Uterus (tissue), 3 donors: ENCODE measurements at regions not wholly inside any gene's neighbourhood (a gene's known extent, or its start where the extent isn't known, plus 50 kb on each side); places are given as distances from the start of the nearest gene placed in this dataset.

ENCODE experiments used
- DNase-seq, 2 donors: peaks; one replicate each; pipeline ENCODE4 v3.0.0-alpha.2; 2019 to 2020
- H3K27ac ChIP-seq, 2 donors: fragments of 200-600 bp; sonication (generic); 1 replicate in 1 of 2; 2 replicates in 1 of 2; pipeline ENCODE4 v1.5.1; 2016 to 2018
- H3K27me3 ChIP-seq, 2 donors: fragments of 200-600 bp; sonication (generic); one replicate each; pipeline ENCODE4 v1.5.1; 2018 to 2019; ENCODE audit warnings: control low read depth in 1 of 2
- H3K36me3 ChIP-seq, 2 donors: fragments of 200-600 bp; sonication (generic); one replicate each; pipeline ENCODE4 v1.5.1; 2019; ENCODE audit warnings: control low read depth in 1 of 2
- H3K4me1 ChIP-seq, 2 donors: fragments of 200-600 bp; sonication (generic); one replicate each; pipeline ENCODE4 v1.5.1; 2018 to 2019; ENCODE audit warnings: control low read depth in 1 of 2
- H3K4me3 ChIP-seq, 2 donors: fragments of 200-600 bp; sonication (generic); 1 replicate in 1 of 2; 2 replicates in 1 of 2; pipeline ENCODE4 v1.5.1; 2018 to 2019; ENCODE audit warnings: mild to moderate bottlenecking in 1 of 2
- H3K9me3 ChIP-seq, 2 donors: fragments of 200-600 bp; sonication (generic); one replicate each; pipeline ENCODE4 v1.5.1; 2019; ENCODE audit warnings: control low read depth in 1 of 2
- POLR2A ChIP-seq, 2 donors: fragments of 450-650 bp; IDR thresholded peaks; one replicate each; pipeline ENCODE4 v1.6.1; 2016; ENCODE audit warnings: antibody characterized with exemption in 2 of 2, mild to moderate bottlenecking in 1 of 2, moderate library complexity in 1 of 2
- intact Hi-C: fragments of 100-400 bp; cut with DNase I; formaldehyde crosslinking; loops from one replicate; pipeline ENCODE4 v1.15.1; 2023; ENCODE audit warnings: low total_unique reads
- TF ChIP-seq, protein P1 (sequence below), 4 experiments: fragments of 200-600 bp in 2 of 4; fragments of 450-650 bp in 2 of 4; sonication (generic) in 2 of 4; IDR thresholded peaks; one replicate each; pipeline ENCODE4 v1.5.1; 2016 to 2019; ENCODE audit warnings: antibody characterized with exemption in 4 of 4, mild to moderate bottlenecking in 2 of 4, moderate library complexity in 1 of 4
- donor health status: DM: yes; HTN: yes; CAD: no.

DNA sequence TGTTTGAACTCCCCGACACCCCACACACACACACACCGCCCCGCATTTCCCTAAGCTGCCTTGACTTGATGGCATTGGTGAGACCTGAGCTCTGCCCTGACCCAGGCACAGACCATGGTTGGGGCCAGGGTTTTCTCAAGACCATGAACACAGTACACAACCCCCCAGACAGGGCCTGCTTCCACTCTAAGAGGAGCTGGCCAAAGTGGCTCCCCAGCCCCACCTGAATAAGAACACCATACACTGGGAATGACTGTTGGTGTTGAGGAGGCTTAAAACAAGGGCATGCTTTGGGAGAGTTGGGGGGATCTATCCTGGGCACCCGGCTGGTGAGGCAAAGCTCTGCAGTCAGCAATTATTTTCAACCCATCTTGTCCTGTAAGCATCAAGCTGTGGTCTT, 77.6 kb upstream of the SYT6 start:
- Histone ChIP-seq H3K36me3 (no peaks in the 10 kb centered on the region), H3K4me3 (no peak overlapping the region), H3K27ac (no peak overlapping the region), H3K4me1 (no peaks in the 10 kb centered on the region), H3K9me3 (no peaks in the 10 kb centered on the region), H3K27me3 (no peaks in the 10 kb centered on the region)
- intact Hi-C loops: no loop called here
- no peak for DNase-seq
- TF ChIP-seq POLR2A (IDR thresholded peaks at IDR 0.05): no peak
- TF ChIP-seq, protein P1, sequence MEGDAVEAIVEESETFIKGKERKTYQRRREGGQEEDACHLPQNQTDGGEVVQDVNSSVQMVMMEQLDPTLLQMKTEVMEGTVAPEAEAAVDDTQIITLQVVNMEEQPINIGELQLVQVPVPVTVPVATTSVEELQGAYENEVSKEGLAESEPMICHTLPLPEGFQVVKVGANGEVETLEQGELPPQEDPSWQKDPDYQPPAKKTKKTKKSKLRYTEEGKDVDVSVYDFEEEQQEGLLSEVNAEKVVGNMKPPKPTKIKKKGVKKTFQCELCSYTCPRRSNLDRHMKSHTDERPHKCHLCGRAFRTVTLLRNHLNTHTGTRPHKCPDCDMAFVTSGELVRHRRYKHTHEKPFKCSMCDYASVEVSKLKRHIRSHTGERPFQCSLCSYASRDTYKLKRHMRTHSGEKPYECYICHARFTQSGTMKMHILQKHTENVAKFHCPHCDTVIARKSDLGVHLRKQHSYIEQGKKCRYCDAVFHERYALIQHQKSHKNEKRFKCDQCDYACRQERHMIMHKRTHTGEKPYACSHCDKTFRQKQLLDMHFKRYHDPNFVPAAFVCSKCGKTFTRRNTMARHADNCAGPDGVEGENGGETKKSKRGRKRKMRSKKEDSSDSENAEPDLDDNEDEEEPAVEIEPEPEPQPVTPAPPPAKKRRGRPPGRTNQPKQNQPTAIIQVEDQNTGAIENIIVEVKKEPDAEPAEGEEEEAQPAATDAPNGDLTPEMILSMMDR (IDR thresholded peaks at IDR 0.05): no peak

DNA sequence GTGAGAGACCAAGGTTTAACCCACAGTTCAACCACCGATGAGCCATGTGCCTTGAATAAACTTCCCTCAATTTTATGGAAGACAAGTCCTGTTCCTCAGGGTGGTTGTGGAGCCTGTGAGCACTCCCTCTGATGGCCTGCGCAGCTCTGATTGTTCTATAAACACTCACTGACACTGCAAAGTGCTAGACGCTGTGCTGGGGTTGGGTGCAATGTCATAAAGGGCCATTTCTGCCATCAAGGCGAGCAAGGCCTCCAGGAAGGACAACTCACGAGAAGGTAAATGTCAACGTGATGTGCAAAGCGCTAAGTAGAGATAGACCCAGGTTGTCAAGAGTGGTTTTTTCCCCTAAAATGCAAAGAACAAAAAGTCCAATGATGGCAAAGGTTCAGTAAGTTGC, 75.7 kb upstream of the SYT6 start:
- H3K4me3 ChIP-seq: no peak overlapping the region
- H3K9me3 ChIP-seq: no peaks in the 10 kb centered on the region
- H3K27me3 ChIP-seq: no peaks in the 10 kb centered on the region
- H3K4me1 ChIP-seq: no peaks in the 10 kb centered on the region
- H3K36me3 ChIP-seq: no peaks in the 10 kb centered on the region
- DNase-seq: no peak
- no peak overlapping the region for H3K27ac ChIP-seq
- no peak for TF ChIP-seq POLR2A (IDR thresholded peaks at IDR 0.05)
- TF ChIP-seq, protein P1 (IDR thresholded peaks at IDR 0.05): no peak
- intact Hi-C loops: no loop called here

DNA sequence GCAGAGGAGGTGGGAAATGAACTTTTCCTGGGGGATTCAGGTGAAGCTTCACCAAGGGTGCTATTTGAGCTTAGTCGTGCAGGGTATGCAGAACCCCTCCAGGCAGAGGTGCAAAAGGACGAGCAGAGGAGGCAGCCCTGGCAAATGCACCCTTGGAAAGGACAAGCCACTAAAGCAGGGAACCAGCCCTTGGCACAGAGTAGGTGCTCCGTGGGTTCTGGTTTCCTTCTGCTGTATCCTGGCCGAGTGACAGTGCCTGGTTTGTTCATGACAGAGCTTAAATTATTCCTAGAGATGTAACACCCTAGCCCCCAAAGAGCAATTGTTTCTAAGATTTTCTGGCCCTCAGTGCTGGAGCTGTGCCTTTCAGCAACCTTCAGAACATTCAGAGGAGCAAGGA, 73.4 kb upstream of the SYT6 start:
- no peak overlapping the region for H3K27ac ChIP-seq
- intact Hi-C loops: no loop called here
- TF ChIP-seq POLR2A (IDR thresholded peaks at IDR 0.05): no peak
- TF ChIP-seq, protein P1 (IDR thresholded peaks at IDR 0.05): no peak
- no peak for DNase-seq
- no peaks in the 10 kb centered on the region for H3K27me3 ChIP-seq
- H3K36me3 ChIP-seq: no peaks in the 10 kb centered on the region
- H3K4me1 ChIP-seq: no peaks in the 10 kb centered on the region
- H3K4me3 ChIP-seq: no peak overlapping the region
- no peaks in the 10 kb centered on the region for H3K9me3 ChIP-seq

DNA sequence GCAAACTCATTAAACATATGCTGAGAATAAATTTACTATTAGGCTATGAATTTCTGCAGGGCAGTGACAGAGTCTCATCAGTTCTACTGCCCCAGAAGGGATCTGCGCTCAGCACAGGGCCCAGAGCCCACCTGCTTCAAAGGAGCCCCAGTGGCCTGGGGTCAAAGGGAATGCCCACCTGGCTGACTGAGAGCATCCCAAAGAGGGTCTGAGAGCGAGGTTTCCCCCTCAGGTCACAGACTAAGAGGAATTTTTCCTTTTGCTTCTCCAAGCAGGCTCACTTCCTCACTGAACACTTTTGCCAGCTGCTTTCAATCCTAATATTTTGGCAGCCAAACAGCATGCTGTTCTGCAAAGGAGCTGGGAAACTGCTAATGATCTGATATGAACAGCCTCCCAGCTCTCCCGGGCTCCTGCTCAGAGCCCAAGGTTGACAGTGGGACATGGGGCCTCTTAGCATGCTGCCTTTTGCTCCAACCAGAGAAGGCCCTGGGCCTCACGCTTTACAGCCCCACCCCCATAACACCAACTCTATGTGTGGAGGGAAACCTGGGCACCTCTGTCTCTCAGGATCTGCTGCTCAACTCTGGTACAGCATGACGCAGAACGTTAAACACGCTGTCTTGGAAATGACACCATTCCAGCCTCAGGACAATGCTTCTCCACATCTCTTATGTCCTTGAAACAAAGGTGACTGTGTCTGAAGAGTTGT, 70.7 kb upstream of the SYT6 start:
- intact Hi-C loops: no loop called here
- H3K4me3 ChIP-seq: no peak overlapping the region
- no peaks in the 10 kb centered on the region for H3K36me3 ChIP-seq
- no peaks in the 10 kb centered on the region for H3K4me1 ChIP-seq
- H3K27me3 ChIP-seq: no peaks in the 10 kb centered on the region
- TF ChIP-seq, protein P1 (IDR thresholded peaks at IDR 0.05): no peak
- no peak for TF ChIP-seq POLR2A (IDR thresholded peaks at IDR 0.05)
- no peaks in the 10 kb centered on the region for H3K9me3 ChIP-seq
- peak in 1 of 2 donors; percentile 33 for DNase-seq
- no peak overlapping the region for H3K27ac ChIP-seq

DNA sequence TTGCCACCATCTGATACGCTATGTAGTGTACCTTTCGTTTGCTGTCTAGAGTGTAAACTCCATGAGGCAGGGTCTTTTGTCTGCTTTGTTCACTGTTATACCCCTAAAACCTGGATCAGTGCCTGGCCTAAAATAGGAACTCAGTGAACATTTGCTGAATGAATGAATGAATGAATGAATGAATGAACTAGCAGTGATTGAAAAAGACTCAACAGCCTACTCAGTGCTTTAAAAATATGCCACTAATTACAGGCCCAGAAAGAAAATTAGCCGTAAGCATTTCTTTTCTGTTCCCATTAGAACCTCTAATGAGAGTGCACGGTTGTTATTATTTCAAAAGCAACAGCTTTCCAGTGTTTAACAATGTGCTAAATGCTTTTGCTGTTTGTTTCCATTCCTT, 69.3 kb upstream of the SYT6 start:
- H3K9me3 ChIP-seq: no peaks in the 10 kb centered on the region
- H3K4me1 ChIP-seq: no peaks in the 10 kb centered on the region
- H3K36me3 ChIP-seq: no peaks in the 10 kb centered on the region
- no peak overlapping the region for H3K4me3 ChIP-seq
- DNase-seq: no peak
- intact Hi-C loops: no loop called here
- TF ChIP-seq, protein P1 (IDR thresholded peaks at IDR 0.05): no peak
- no peak for TF ChIP-seq POLR2A (IDR thresholded peaks at IDR 0.05)
- H3K27me3 ChIP-seq: no peaks in the 10 kb centered on the region
- no peak overlapping the region for H3K27ac ChIP-seq
